DND-41 (cell line): ENCODE measurements at regions not wholly inside any gene's neighbourhood (a gene's known extent, or its start where the extent isn't known, plus 50 kb on each side); places are given as distances from the start of the nearest gene placed in this dataset.

Experiments
- EZH2 ChIP-seq: IDR thresholded peaks from 3 replicates; pipeline ENCODE4 v1.6.1; 2012; ENCODE audit warnings: borderline replicate concordance, low read depth, mild to moderate bottlenecking, moderate library complexity, low read length, inconsistent platforms; ENCODE audit not compliant: severe bottlenecking
- TF ChIP-seq, protein P1 (sequence below): IDR thresholded peaks from 2 replicates; pipeline ENCODE4 v1.5.1; 2012; ENCODE audit warnings: borderline replicate concordance, low read length, moderate library complexity, mild to moderate bottlenecking; ENCODE audit not compliant: poor library complexity, severe bottlenecking; ENCODE audit errors: extremely low read depth

DNA sequence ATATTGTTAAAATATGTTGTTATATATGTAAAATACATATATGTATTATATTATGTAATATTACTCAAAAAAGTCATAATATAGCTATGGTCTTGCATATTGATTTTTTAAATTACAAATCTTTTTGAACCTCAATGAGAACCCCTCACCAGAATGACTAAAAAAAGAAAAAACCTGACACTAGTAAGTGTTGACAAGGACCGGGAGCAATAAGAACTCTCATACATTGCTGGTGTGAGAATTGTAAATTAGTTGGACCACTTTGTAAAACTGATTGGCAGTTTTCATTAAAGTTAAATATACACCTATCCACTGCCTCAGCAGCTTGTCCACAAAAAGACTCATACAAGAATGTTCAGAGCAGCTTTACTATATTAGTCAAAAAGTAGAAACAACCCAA, 280.0 kb downstream of the BMP7 start:
- TF ChIP-seq, protein P1, sequence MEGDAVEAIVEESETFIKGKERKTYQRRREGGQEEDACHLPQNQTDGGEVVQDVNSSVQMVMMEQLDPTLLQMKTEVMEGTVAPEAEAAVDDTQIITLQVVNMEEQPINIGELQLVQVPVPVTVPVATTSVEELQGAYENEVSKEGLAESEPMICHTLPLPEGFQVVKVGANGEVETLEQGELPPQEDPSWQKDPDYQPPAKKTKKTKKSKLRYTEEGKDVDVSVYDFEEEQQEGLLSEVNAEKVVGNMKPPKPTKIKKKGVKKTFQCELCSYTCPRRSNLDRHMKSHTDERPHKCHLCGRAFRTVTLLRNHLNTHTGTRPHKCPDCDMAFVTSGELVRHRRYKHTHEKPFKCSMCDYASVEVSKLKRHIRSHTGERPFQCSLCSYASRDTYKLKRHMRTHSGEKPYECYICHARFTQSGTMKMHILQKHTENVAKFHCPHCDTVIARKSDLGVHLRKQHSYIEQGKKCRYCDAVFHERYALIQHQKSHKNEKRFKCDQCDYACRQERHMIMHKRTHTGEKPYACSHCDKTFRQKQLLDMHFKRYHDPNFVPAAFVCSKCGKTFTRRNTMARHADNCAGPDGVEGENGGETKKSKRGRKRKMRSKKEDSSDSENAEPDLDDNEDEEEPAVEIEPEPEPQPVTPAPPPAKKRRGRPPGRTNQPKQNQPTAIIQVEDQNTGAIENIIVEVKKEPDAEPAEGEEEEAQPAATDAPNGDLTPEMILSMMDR: no peak
- no peak for TF ChIP-seq EZH2
